Common myeloid progenitor, CD34-positive (primary cell): ENCODE measurements at regions not wholly inside any gene's neighbourhood (a gene's known extent, or its start where the extent isn't known, plus 50 kb on each side); places are given as distances from the start of the nearest gene placed in this dataset.

Source experiments
- CTCF ChIA-PET: fragments of 350-600 bp; sonication (Branson Sonifier 250); formaldehyde crosslinking; loops from one replicate; lab custom pipeline; 2021; ENCODE audit warnings: antibody characterized with exemption; lab: Charles Lee
- POLR2A ChIA-PET: fragments of 350-600 bp; sonication (Branson Sonifier 250); formaldehyde crosslinking; loops from one replicate; lab custom pipeline; 2021; ENCODE audit warnings: antibody characterized with exemption; lab: Charles Lee
- DNase-seq, 3 donors: peaks; one replicate each; pipeline versions ENCODE4 v3.0.0 to v3.0.0-alpha.2; 2013
- H3K27ac ChIP-seq, 2 experiments: 1 replicate in 1 of 2; 2 replicates in 1 of 2; pipeline ENCODE4 v1.7.0; 2013; ENCODE audit warnings: inconsistent platforms in 2 of 2, low read length in 2 of 2, mild to moderate bottlenecking in 2 of 2, low read depth in 1 of 2, moderate library complexity in 1 of 2; ENCODE audit not compliant: severe bottlenecking in 2 of 2, insufficient read depth in 1 of 2, poor library complexity in 1 of 2
- H3K27me3 ChIP-seq, 5 experiments: replicated peaks in 2 of 5; 1 replicate in 3 of 5; 2 replicates in 2 of 5; pipeline versions ENCODE4 v1.6.1 to v1.7.0; 2013; ENCODE audit warnings: low read length in 4 of 5, mild to moderate bottlenecking in 2 of 5, moderate library complexity in 2 of 5, inconsistent platforms in 1 of 5; ENCODE audit not compliant: insufficient read depth in 5 of 5, control insufficient read depth in 4 of 5
- H3K36me3 ChIP-seq, 4 experiments: 1 replicate in 2 of 4; 2 replicates in 2 of 4; pipeline versions ENCODE4 v1.6.1 to v1.7.0; 2013; ENCODE audit warnings: low read length in 3 of 4, control low read depth in 1 of 4, mild to moderate bottlenecking in 1 of 4; ENCODE audit not compliant: control insufficient read depth in 4 of 4, insufficient read depth in 4 of 4
- H3K4me1 ChIP-seq, 4 experiments: 1 replicate in 3 of 4; 2 replicates in 1 of 4; pipeline versions ENCODE4 v1.6.1 to v1.7.1; 2013; ENCODE audit warnings: low read length in 3 of 4, mild to moderate bottlenecking in 3 of 4, control low read depth in 1 of 4, inconsistent platforms in 1 of 4, moderate library complexity in 1 of 4; ENCODE audit not compliant: control insufficient read depth in 4 of 4, insufficient read depth in 4 of 4; ENCODE audit errors: control extremely low read depth in 1 of 4
- H3K4me3 ChIP-seq, 7 experiments: 1 replicate in 4 of 7; 2 replicates in 3 of 7; pipeline versions ENCODE4 v1.5.1 to v1.7.0; 2013; ENCODE audit warnings: mild to moderate bottlenecking in 7 of 7, low read length in 6 of 7, moderate library complexity in 6 of 7, inconsistent platforms in 2 of 7, low read depth in 2 of 7, control low read depth in 1 of 7; ENCODE audit not compliant: insufficient read depth in 4 of 7, control insufficient read depth in 1 of 7; ENCODE audit errors: extremely low read depth in 1 of 7
- H3K9me3 ChIP-seq, 5 experiments: 1 replicate in 4 of 5; 2 replicates in 1 of 5; pipeline versions ENCODE4 v1.6.1 to v1.7.1; 2013; ENCODE audit warnings: low read length in 4 of 5, mild to moderate bottlenecking in 2 of 5, inconsistent platforms in 1 of 5, low read depth in 1 of 5, moderate library complexity in 1 of 5; ENCODE audit not compliant: control insufficient read depth in 4 of 5, insufficient read depth in 2 of 5; ENCODE audit errors: control extremely low read depth in 1 of 5
- WGBS: methylation state at CpG from one replicate; pipeline ENCODE4 v1.1.5; 2013; ENCODE audit not compliant: insufficient coverage; 5-methylcytosine and 5-hydroxymethylcytosine counted together

DNA sequence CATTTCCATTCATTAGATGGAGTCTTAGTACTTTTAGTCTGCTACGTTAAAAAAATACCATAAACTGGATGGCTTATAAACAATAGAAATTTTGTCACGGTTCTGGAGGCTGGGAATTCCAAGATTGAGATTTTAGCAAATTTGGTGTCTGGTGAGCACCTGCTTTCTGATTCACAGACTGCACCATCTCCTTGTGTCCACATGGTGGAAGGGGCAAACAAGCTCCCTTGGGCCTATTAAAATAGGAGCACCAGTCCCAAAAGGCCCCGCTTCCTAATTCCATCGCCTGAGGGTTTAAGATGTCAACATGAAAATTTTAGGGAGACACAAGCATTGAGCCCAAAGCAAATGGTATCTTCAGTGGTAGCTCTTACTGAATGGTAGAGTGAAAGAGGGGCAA, 120.5 kb upstream of the MAP9 start:
- H3K9me3 ChIP-seq: no peaks in the 10 kb centered on the region
- H3K36me3 ChIP-seq: no peaks in the 10 kb centered on the region
- no peaks in the 10 kb centered on the region for H3K27me3 ChIP-seq
- no peak overlapping the region for H3K27ac ChIP-seq
- ChIA-PET POLR2A (no interaction called here), CTCF (interaction anchor here (1.2 kb wide), 1 partner anchor 25 kb away, joined by 3 read pairs; no protein-coding TSS in a partner anchor)
- 96% methylated on average over 3 of the region's 4 CpGs for WGBS
- peaks cover 0 to 6% (median 0%) of the 10 kb centered on the region in 4 experiments for H3K4me1 ChIP-seq
- H3K4me3 ChIP-seq: no peak overlapping the region
- peak in 1 of 3 donors; percentile 2 for DNase-seq

- no CpG with 5 or more reads among the region's 3 CpGs for WGBS
- Histone ChIP-seq H3K4me1 (peaks cover 0 to 10% (median 3%) of the 10 kb centered on the region in 4 experiments), H3K36me3 (no peaks in the 10 kb centered on the region), H3K27ac (no peak overlapping the region), H3K9me3 (no peaks in the 10 kb centered on the region), H3K27me3 (no peaks in the 10 kb centered on the region), H3K4me3 (no peak overlapping the region)
- POLR2A ChIA-PET: no interaction called here
- DNase-seq: no peak
- CTCF ChIA-PET: interaction anchor here (1.2 kb wide), 1 partner anchor 26 kb away, joined by 3 read pairs; no protein-coding TSS in a partner anchor
Measured at GRCh38 chr4:155496294-155496626, 119.5 kb upstream of the MAP9 start.

GRCh38 chr4:155495572-155496293, 119.0 kb upstream of the MAP9 start:
- POLR2A ChIA-PET: no interaction called here
- no peaks in the 10 kb centered on the region for H3K27me3 ChIP-seq
- no peak overlapping the region for H3K27ac ChIP-seq
- no peak for DNase-seq
- H3K9me3 ChIP-seq: no peaks in the 10 kb centered on the region
- CTCF ChIA-PET: no interaction called here
- peaks cover 0 to 11% (median 5%) of the 10 kb centered on the region in 4 experiments for H3K4me1 ChIP-seq
- no peak overlapping the region for H3K4me3 ChIP-seq
- no peaks in the 10 kb centered on the region for H3K36me3 ChIP-seq
- WGBS: 96% methylated on average over 7 of the region's 11 CpGs

- Histone ChIP-seq H3K27ac (no peak overlapping the region), H3K36me3 (no peaks in the 10 kb centered on the region), H3K4me3 (no peak overlapping the region), H3K9me3 (no peaks in the 10 kb centered on the region), H3K27me3 (no peaks in the 10 kb centered on the region), H3K4me1 (peaks cover 0 to 11% (median 5%) of the 10 kb centered on the region in 4 experiments)
- ChIA-PET POLR2A (no interaction called here), CTCF (no interaction called here)
- WGBS: 89% methylated on average over 3 of the region's 6 CpGs
- DNase-seq: no peak
Measured at GRCh38 chr4:155494037-155494718, 117.4 kb upstream of the MAP9 start.

DNA sequence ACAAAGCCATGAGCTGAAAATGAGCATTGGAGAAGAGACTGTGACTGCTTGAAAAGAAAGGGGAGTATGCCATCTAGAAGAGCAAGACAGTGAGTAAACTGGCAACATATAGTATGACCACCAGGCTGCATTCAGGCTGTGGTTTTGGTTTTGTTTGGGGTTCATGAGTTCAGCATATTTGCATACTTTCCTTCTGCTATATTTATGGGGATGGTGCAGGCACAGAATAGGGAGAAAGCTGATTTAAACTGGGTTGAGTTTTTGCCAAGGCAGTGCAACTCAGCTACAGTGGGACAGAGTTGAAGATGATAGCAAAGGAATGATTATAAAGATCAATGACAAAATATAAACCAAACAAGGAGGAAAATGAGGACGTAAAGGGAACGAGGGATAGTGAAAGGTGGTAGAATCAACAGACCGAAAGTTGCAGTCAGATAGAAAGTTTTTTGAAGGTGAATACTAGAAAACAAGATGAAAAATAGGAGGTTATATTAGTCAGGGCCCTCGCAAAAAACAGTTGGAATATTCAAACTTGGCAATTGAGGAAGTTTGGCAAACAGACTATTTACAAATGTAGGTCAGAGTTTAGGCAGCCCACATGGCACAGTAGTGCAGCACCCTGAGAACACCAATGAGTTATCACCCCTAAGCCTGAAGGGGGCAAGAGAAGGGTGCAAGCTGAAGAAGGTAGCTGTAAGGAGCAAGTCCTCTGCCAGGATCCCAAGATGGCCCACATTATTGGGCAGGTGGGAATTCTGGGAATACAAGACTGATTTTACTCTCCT, 114.8 kb upstream of the MAP9 start:
- Histone ChIP-seq H3K27ac (no peak overlapping the region), H3K4me3 (no peak overlapping the region), H3K36me3 (no peaks in the 10 kb centered on the region), H3K9me3 (no peaks in the 10 kb centered on the region), H3K27me3 (no peaks in the 10 kb centered on the region), H3K4me1 (peaks cover 0 to 10% (median 3%) of the 10 kb centered on the region in 4 experiments)
- POLR2A ChIA-PET: no interaction called here
- 94% methylated on average over 4 of the region's 4 CpGs for WGBS
- DNase-seq: peak in 2 of 3 donors; percentile 31 to 42
- CTCF ChIA-PET: interaction anchor here (1.2 to 1.3 kb wide), 2 partner anchors 14 to 26 kb away, joined by 3 read pairs; no protein-coding TSS in a partner anchor

- no peak overlapping the region for H3K27ac ChIP-seq
- H3K4me1 ChIP-seq: peaks cover 0 to 10% (median 2%) of the 10 kb centered on the region in 4 experiments
- no peaks in the 10 kb centered on the region for H3K27me3 ChIP-seq
- ChIA-PET POLR2A (no interaction called here), CTCF (no interaction called here)
- H3K9me3 ChIP-seq: no peaks in the 10 kb centered on the region
- no peaks in the 10 kb centered on the region for H3K36me3 ChIP-seq
- 100% methylated on average over 3 of the region's 3 CpGs for WGBS
- no peak for DNase-seq
- H3K4me3 ChIP-seq: no peak overlapping the region
Measured at GRCh38 chr4:155489271-155489670, 112.5 kb upstream of the MAP9 start.
